Activated T-cell treated with anti-CD3 and anti-CD28 coated beads, Interleukin-2, amount 50 U/mL, for 4 hours (primary cell): ENCODE measurements at regions not wholly inside any gene's neighbourhood (a gene's known extent, or its start where the extent isn't known, plus 50 kb on each side); places are given as distances from the start of the nearest gene placed in this dataset.
"Not testable (repeated sequence)": the region's sequence is repeated elsewhere in the genome, so short reads cannot be mapped to it uniquely, and the experiment has no call there.

Experiments used
- ATAC-seq, 2 donors: fragments of 200-7000 bp; cut with Tn5 transposase; one replicate each; pipeline ENCODE4 v1.10.0; 2021
- DNase-seq: peaks from one replicate; pipeline ENCODE4 v3.0.0-alpha.2; 2020
- H3K27me3 Mint-ChIP-seq: one replicate; pipeline ENCODE4 v1.8.0; 2021; ENCODE audit warnings: low read depth, mixed read lengths
- H3K36me3 Mint-ChIP-seq: one replicate; pipeline ENCODE4 v1.8.0; 2022; ENCODE audit warnings: mixed read lengths; ENCODE audit not compliant: insufficient read depth
- H3K4me1 Mint-ChIP-seq: one replicate; pipeline ENCODE4 v1.8.0; 2021; ENCODE audit warnings: low read depth, mixed read lengths
- H3K4me3 Mint-ChIP-seq: one replicate; pipeline ENCODE4 v1.8.0; 2021; ENCODE audit warnings: mild to moderate bottlenecking, moderate library complexity, mixed read lengths
- H3K9me3 Mint-ChIP-seq: one replicate; pipeline ENCODE4 v1.8.0; 2021; ENCODE audit warnings: mixed read lengths

GRCh38 chr6:4225161-4225872 is 89.9 kb upstream of the ECI2 start:
- no peaks in the 10 kb centered on the region for H3K4me1 Mint-ChIP-seq
- peaks cover 15% of the 10 kb centered on the region for H3K9me3 Mint-ChIP-seq
- ATAC-seq: no peak
- DNase-seq: no peak
- peaks cover 27% of the 10 kb centered on the region for H3K27me3 Mint-ChIP-seq
- H3K4me3 Mint-ChIP-seq: no peak overlapping the region
- H3K36me3 Mint-ChIP-seq: no peaks in the 10 kb centered on the region

GRCh38 chr6:4224067-4224978 is 88.9 kb upstream of the ECI2 start:
- H3K4me1 Mint-ChIP-seq: no peaks in the 10 kb centered on the region
- H3K36me3 Mint-ChIP-seq: no peaks in the 10 kb centered on the region
- no peak for DNase-seq
- H3K9me3 Mint-ChIP-seq: peaks cover 12% of the 10 kb centered on the region
- H3K27me3 Mint-ChIP-seq: peaks cover 25% of the 10 kb centered on the region
- ATAC-seq: peak; percentile 67 to 79
- no peak overlapping the region for H3K4me3 Mint-ChIP-seq

- Mint-ChIP-seq H3K9me3 (peaks cover 6% of the 10 kb centered on the region), H3K36me3 (no peaks in the 10 kb centered on the region), H3K4me3 (no peak overlapping the region), H3K4me1 (no peaks in the 10 kb centered on the region), H3K27me3 (peaks cover 18% of the 10 kb centered on the region)
- DNase-seq (no peak), ATAC-seq (no peak)
Measured at GRCh38 chr6:4220558-4220957, 85.2 kb upstream of the ECI2 start.

GRCh38 chr6:4218619-4219317 is 83.4 kb upstream of the ECI2 start:
- not testable (repeated sequence) for DNase-seq, H3K4me1 Mint-ChIP-seq, H3K36me3 Mint-ChIP-seq, H3K27me3 Mint-ChIP-seq, H3K4me3 Mint-ChIP-seq, H3K9me3 Mint-ChIP-seq, ATAC-seq

- DNase-seq (no peak), ATAC-seq (no peak)
- H3K27me3 Mint-ChIP-seq: peaks cover 2% of the 10 kb centered on the region
Measured at GRCh38 chr6:4212588-4212987, 77.2 kb upstream of the ECI2 start.

GRCh38 chr6:4210629-4211419 is 75.4 kb upstream of the ECI2 start:
- Mint-ChIP-seq H3K4me3 (no peak overlapping the region), H3K27me3 (peaks cover 12% of the 10 kb centered on the region), H3K9me3 (peaks cover 9% of the 10 kb centered on the region), H3K36me3 (no peaks in the 10 kb centered on the region), H3K4me1 (peaks cover 17% of the 10 kb centered on the region)
- peak; percentile 74 to 88 for ATAC-seq
- peak; percentile 43 for DNase-seq

More at GRCh38 chr6:4212588-4212987, 77.2 kb upstream of the ECI2 start:
- Mint-ChIP-seq H3K4me3 (no peak overlapping the region), H3K4me1 (peaks cover 17% of the 10 kb centered on the region), H3K9me3 (peaks cover 9% of the 10 kb centered on the region), H3K36me3 (no peaks in the 10 kb centered on the region)

- DNase-seq (no peak), ATAC-seq (no peak)
- no peaks in the 10 kb centered on the region for H3K36me3 Mint-ChIP-seq
- H3K27me3 Mint-ChIP-seq: peaks cover 18% of the 10 kb centered on the region
- peaks cover 17% of the 10 kb centered on the region for H3K4me1 Mint-ChIP-seq
- no peak overlapping the region for H3K4me3 Mint-ChIP-seq
- peaks cover 16% of the 10 kb centered on the region for H3K9me3 Mint-ChIP-seq
Measured at GRCh38 chr6:4209196-4209595, 73.8 kb upstream of the ECI2 start.

GRCh38 chr6:4208158-4208557 is 72.8 kb upstream of the ECI2 start:
- ATAC-seq (no peak), DNase-seq (no peak)
- Mint-ChIP-seq H3K4me1 (peaks cover 17% of the 10 kb centered on the region), H3K9me3 (peaks cover 19% of the 10 kb centered on the region), H3K27me3 (peaks cover 25% of the 10 kb centered on the region), H3K4me3 (no peak overlapping the region), H3K36me3 (no peaks in the 10 kb centered on the region)

- H3K4me3 Mint-ChIP-seq, H3K36me3 Mint-ChIP-seq, DNase-seq, ATAC-seq, H3K4me1 Mint-ChIP-seq: not testable (repeated sequence)
- H3K9me3 Mint-ChIP-seq: peaks cover 15% of the 10 kb centered on the region
- peaks cover 31% of the 10 kb centered on the region for H3K27me3 Mint-ChIP-seq
Measured at GRCh38 chr6:4203642-4204417, 68.5 kb upstream of the ECI2 start.

GRCh38 chr6:4192627-4193026 is 57.3 kb upstream of the ECI2 start:
- Mint-ChIP-seq H3K4me1 (no peaks in the 10 kb centered on the region), H3K36me3 (no peaks in the 10 kb centered on the region), H3K27me3 (no peaks in the 10 kb centered on the region), H3K4me3 (no peak overlapping the region), H3K9me3 (no peaks in the 10 kb centered on the region)
- DNase-seq (no peak), ATAC-seq (no peak)

- no peaks in the 10 kb centered on the region for H3K27me3 Mint-ChIP-seq
- no peaks in the 10 kb centered on the region for H3K4me1 Mint-ChIP-seq
- H3K9me3 Mint-ChIP-seq: no peaks in the 10 kb centered on the region
- no peak for DNase-seq
- H3K36me3 Mint-ChIP-seq: no peaks in the 10 kb centered on the region
- no peak overlapping the region for H3K4me3 Mint-ChIP-seq
- ATAC-seq: no peak
Measured at GRCh38 chr6:4192173-4192572, 56.8 kb upstream of the ECI2 start.

- no peak for DNase-seq
- no peak for ATAC-seq
- Mint-ChIP-seq H3K4me1 (no peaks in the 10 kb centered on the region), H3K27me3 (no peaks in the 10 kb centered on the region), H3K9me3 (no peaks in the 10 kb centered on the region), H3K4me3 (no peak overlapping the region), H3K36me3 (no peaks in the 10 kb centered on the region)
Measured at GRCh38 chr6:4191271-4191721, 55.9 kb upstream of the ECI2 start.

GRCh38 chr6:4189249-4189648 is 53.9 kb upstream of the ECI2 start:
- no peak overlapping the region for H3K4me3 Mint-ChIP-seq
- H3K27me3 Mint-ChIP-seq: peaks cover 2% of the 10 kb centered on the region
- no peaks in the 10 kb centered on the region for H3K9me3 Mint-ChIP-seq
- no peak for ATAC-seq
- peaks cover 13% of the 10 kb centered on the region for H3K4me1 Mint-ChIP-seq
- H3K36me3 Mint-ChIP-seq: no peaks in the 10 kb centered on the region
- no peak for DNase-seq
